ENCODE measurements at regions not wholly inside any gene's neighbourhood (a gene's known extent, or its start where the extent isn't known, plus 50 kb on each side); places are given as distances from the start of the nearest gene placed in this dataset.

DNA sequence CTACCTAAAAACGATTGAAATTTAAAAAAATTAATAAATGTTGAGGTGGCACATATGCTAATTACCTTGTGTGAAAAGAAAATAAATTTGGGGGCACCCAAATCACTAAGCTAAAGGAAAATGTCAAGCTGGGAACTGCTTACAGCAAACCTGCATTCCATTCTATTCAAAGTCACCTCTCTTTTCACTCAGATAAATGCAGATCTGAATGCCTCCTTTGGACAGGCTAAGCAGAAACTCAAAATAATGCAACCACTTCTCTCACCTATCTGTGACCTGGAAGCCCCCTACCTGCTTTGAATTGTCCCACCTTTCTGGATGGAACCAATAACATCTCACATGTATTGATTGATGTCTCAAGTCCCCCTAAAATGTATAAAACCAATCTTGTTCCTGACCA is 628.7 kb downstream of the AMY1C start:
- Histone ChIP-seq H3K4me3 (replicated peaks in 1 of 3; ENCODE audit: insufficient read depth in 1 of 3, low read depth in 1 of 3, low read length in 3 of 3) (no peak overlapping the region), H3K27me3 (ENCODE audit: control insufficient read depth in 2 of 2, insufficient read depth in 2 of 2, low read length in 2 of 2) (no peaks in the 10 kb centered on the region), H3K4me2 (ENCODE audit: insufficient read depth, low read length) (no peak overlapping the region), H3K9ac (replicated peaks; ENCODE audit: extremely low read depth, insufficient read depth, low read length) (no peak overlapping the region), H3K9me1 (replicated peaks; ENCODE audit: control insufficient read depth, extremely low read depth, insufficient read depth, low read length) (no peaks in the 10 kb centered on the region), H3K9me3 (replicated peaks; ENCODE audit: control insufficient read depth, insufficient read depth, low read length) (no peaks in the 10 kb centered on the region), H2AFZ (ENCODE audit: low read depth, low read length) (no peak overlapping the region), H3K79me2 (ENCODE audit: control insufficient read depth, insufficient read depth, low read length) (no peaks in the 10 kb centered on the region), H3K36me3 (ENCODE audit: control insufficient read depth in 2 of 2, extremely low read depth in 1 of 2, insufficient read depth in 2 of 2, low read length in 2 of 2) (no peaks in the 10 kb centered on the region), H3K4me1 (ENCODE audit: control insufficient read depth, extremely low read depth, insufficient read depth, low read length) (no peaks in the 10 kb centered on the region), H4K20me1 (replicated peaks; ENCODE audit: control insufficient read depth, extremely low read depth, insufficient read depth, low read length) (no peaks in the 10 kb centered on the region), H3K27ac (ENCODE audit: insufficient read depth, low read depth, low read length) (no peak overlapping the region)
- FAIRE-seq (no peak), DNase-seq (ENCODE audit: low read depth, low spot score) (no peak)
- dilution Hi-C loops (cut with MboI; ENCODE audit: extremely low pct_ligation_motif_present, low sequenced_read_pairs), result no loop called here
- ChIA-PET CTCF (no interaction called here), POLR2A (no interaction called here)
- intact Hi-C loops (cut with micrococcal nuclease), result no loop called here
- no peak for TF ChIP-seq GATA2 (IDR thresholded peaks at IDR 0.05; ENCODE audit: insufficient read depth, insufficient read length, low read depth, low read length)
- TF ChIP-seq POLR2A (IDR thresholded peaks at IDR 0.05; ENCODE audit: low read depth, low read length), result no peak
- no peak for TF ChIP-seq MYC (IDR thresholded peaks at IDR 0.05; ENCODE audit: low read depth, low read length)
- TF ChIP-seq, protein P1, sequence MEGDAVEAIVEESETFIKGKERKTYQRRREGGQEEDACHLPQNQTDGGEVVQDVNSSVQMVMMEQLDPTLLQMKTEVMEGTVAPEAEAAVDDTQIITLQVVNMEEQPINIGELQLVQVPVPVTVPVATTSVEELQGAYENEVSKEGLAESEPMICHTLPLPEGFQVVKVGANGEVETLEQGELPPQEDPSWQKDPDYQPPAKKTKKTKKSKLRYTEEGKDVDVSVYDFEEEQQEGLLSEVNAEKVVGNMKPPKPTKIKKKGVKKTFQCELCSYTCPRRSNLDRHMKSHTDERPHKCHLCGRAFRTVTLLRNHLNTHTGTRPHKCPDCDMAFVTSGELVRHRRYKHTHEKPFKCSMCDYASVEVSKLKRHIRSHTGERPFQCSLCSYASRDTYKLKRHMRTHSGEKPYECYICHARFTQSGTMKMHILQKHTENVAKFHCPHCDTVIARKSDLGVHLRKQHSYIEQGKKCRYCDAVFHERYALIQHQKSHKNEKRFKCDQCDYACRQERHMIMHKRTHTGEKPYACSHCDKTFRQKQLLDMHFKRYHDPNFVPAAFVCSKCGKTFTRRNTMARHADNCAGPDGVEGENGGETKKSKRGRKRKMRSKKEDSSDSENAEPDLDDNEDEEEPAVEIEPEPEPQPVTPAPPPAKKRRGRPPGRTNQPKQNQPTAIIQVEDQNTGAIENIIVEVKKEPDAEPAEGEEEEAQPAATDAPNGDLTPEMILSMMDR (IDR thresholded peaks at IDR 0.05; ENCODE audit: extremely low read depth in 1 of 2, insufficient read depth in 1 of 2, low read depth in 1 of 2, low read length in 2 of 2), result no peak
- no peak for TF ChIP-seq POLR2AphosphoS5 (IDR thresholded peaks at IDR 0.05; ENCODE audit: insufficient read depth, low read depth, low read length)
- TF ChIP-seq, protein P2, sequence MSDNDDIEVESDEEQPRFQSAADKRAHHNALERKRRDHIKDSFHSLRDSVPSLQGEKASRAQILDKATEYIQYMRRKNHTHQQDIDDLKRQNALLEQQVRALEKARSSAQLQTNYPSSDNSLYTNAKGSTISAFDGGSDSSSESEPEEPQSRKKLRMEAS (IDR thresholded peaks at IDR 0.05; ENCODE audit: insufficient read depth, insufficient read length), result no peak
- no peak for TF ChIP-seq JUN (IDR thresholded peaks at IDR 0.05; ENCODE audit: borderline replicate concordance, insufficient read depth, insufficient read length, low read depth)
- no peak for TF ChIP-seq FOS (IDR thresholded peaks at IDR 0.05; ENCODE audit: borderline replicate concordance, insufficient read depth, low read length)
- no peak for TF ChIP-seq EZH2 (IDR thresholded peaks at IDR 0.05; ENCODE audit: borderline replicate concordance, low read depth, low read length, severe bottlenecking)
- BruUV-seq (replicated peaks), result no TSS peak

Data from endothelial cell of umbilical vein (primary cell).